WTC11 (cell line): ENCODE measurements at regions not wholly inside any gene's neighbourhood (a gene's known extent, or its start where the extent isn't known, plus 50 kb on each side); places are given as distances from the start of the nearest gene placed in this dataset.

Source experiments
- ATAC-seq: fragments of 200-7000 bp; cut with Tn5 transposase; 2 replicates; pipeline ENCODE4 v1.10.0; 2021; ENCODE audit warnings: mild to moderate bottlenecking, moderate library complexity
- CTCF ChIA-PET: fragments of 300-600 bp; sonication (Branson Sonifier 250); formaldehyde crosslinking; loops from one replicate; lab custom pipeline; 2021; ENCODE audit warnings: antibody characterized with exemption; lab: Charles Lee
- POLR2A ChIA-PET: fragments of 350-600 bp; sonication (Branson Sonifier 250); formaldehyde crosslinking; loops from one replicate; lab custom pipeline; 2021; ENCODE audit warnings: antibody characterized with exemption; lab: Charles Lee
- DNase-seq: peaks from one replicate; pipeline ENCODE4 v3.0.0; 2021; ENCODE audit warnings: low spot score
- H3K27ac Mint-ChIP-seq: 2 replicates; pipeline ENCODE4 v1.8.0; 2021; ENCODE audit warnings: mixed read lengths
- H3K27me3 Mint-ChIP-seq: 2 replicates; pipeline ENCODE4 v1.8.0; 2021; ENCODE audit warnings: low read depth, mild to moderate bottlenecking, moderate library complexity, mixed read lengths
- H3K36me3 Mint-ChIP-seq: 2 replicates; pipeline ENCODE4 v1.8.0; 2021; ENCODE audit warnings: mixed read lengths
- H3K4me1 Mint-ChIP-seq: 2 replicates; pipeline ENCODE4 v1.8.0; 2022; ENCODE audit warnings: mixed read lengths
- H3K4me3 Mint-ChIP-seq: 2 replicates; pipeline ENCODE4 v1.8.0; 2021; ENCODE audit warnings: mild to moderate bottlenecking, moderate library complexity, mixed read lengths
- H3K9me3 Mint-ChIP-seq: 2 replicates; pipeline ENCODE4 v1.8.0; 2021; ENCODE audit warnings: mixed read lengths
- ATF1 ChIP-seq: sonication (generic); formaldehyde crosslinking; IDR thresholded peaks from 2 replicates; pipeline ENCODE4 v1.8.1; 2023; ENCODE audit warnings: mild to moderate bottlenecking, moderate library complexity, missing genetic modification reagents
- ESRRA ChIP-seq: sonication (generic); formaldehyde crosslinking; IDR thresholded peaks from 2 replicates; pipeline ENCODE4 v1.8.1; 2022; ENCODE audit warnings: mild to moderate bottlenecking, missing genetic modification reagents, borderline replicate concordance
- IRF2 ChIP-seq: sonication (generic); formaldehyde crosslinking; IDR thresholded peaks from 2 replicates; pipeline ENCODE4 v1.8.0; 2022; ENCODE audit warnings: low read depth, missing genetic modification reagents, borderline replicate concordance
- JUN ChIP-seq: sonication (generic); formaldehyde crosslinking; IDR thresholded peaks from 2 replicates; pipeline ENCODE4 v1.8.0; 2023; ENCODE audit warnings: mild to moderate bottlenecking, missing genetic modification reagents
- MYBL2 ChIP-seq: sonication (generic); formaldehyde crosslinking; IDR thresholded peaks from 2 replicates; pipeline ENCODE4 v1.8.1; 2023; ENCODE audit warnings: mild to moderate bottlenecking, moderate library complexity, missing genetic modification reagents
- SMAD4 ChIP-seq: sonication (generic); formaldehyde crosslinking; IDR thresholded peaks from 2 replicates; pipeline ENCODE4 v1.8.0; 2022; ENCODE audit warnings: mild to moderate bottlenecking, missing genetic modification reagents
- ZNF423 ChIP-seq: fragments of 250-450 bp; sonication (Bioruptor Pico); IDR thresholded peaks from 2 replicates; pipeline ENCODE4 v2.1.2; 2022; ENCODE audit warnings: mild to moderate bottlenecking, moderate library complexity
- TF ChIP-seq, protein P1 (sequence below): sonication (generic); formaldehyde crosslinking; IDR thresholded peaks from 2 replicates; pipeline ENCODE4 v1.8.1; 2022; ENCODE audit warnings: mild to moderate bottlenecking, moderate library complexity, missing genetic modification reagents
- TF ChIP-seq, protein P2 (sequence below): sonication (generic); formaldehyde crosslinking; IDR thresholded peaks from 2 replicates; pipeline ENCODE4 v1.8.1; 2023; ENCODE audit warnings: mild to moderate bottlenecking, missing genetic modification reagents
- TF ChIP-seq, protein P3 (sequence below): sonication (generic); formaldehyde crosslinking; IDR thresholded peaks from 2 replicates; pipeline ENCODE4 v1.8.1; 2022; ENCODE audit warnings: missing genetic modification reagents, borderline replicate concordance
- TF ChIP-seq, protein P4 (sequence below): sonication (generic); formaldehyde crosslinking; conservative IDR thresholded peaks from 2 replicates; pipeline ENCODE4 v1.8.1; 2023; ENCODE audit warnings: mild to moderate bottlenecking, low read depth, missing genetic modification reagents, moderate library complexity

DNA sequence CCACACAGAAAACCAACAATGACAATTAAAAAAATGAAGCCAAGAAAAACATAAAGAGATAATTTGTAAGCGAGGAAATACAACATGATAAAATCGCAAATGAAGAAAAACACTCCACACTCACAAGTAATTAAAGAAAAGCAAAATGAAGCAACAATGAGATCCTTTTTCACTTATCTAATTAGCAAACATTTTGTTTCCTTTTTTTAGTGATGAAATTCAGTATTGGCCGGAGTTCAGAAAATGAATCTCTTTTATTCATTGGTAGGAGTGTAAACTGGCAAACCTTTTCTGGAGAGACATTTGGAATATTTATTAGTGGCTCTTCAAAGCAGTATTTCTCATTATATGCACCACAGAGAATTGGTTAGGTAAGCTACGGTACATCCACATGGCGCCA is 70.6 kb upstream of the POMP start:
- H3K27ac Mint-ChIP-seq: no peak overlapping the region
- DNase-seq (no peak), ATAC-seq (no peak)
- ChIA-PET POLR2A (no interaction called here), CTCF (no interaction called here)
- no peak overlapping the region for H3K4me3 Mint-ChIP-seq
- no peaks in the 10 kb centered on the region for H3K9me3 Mint-ChIP-seq
- TF ChIP-seq MYBL2 (CRISPR knock-in tag) (no peak), JUN (CRISPR knock-in tag) (no peak)
- TF ChIP-seq, protein P1, sequence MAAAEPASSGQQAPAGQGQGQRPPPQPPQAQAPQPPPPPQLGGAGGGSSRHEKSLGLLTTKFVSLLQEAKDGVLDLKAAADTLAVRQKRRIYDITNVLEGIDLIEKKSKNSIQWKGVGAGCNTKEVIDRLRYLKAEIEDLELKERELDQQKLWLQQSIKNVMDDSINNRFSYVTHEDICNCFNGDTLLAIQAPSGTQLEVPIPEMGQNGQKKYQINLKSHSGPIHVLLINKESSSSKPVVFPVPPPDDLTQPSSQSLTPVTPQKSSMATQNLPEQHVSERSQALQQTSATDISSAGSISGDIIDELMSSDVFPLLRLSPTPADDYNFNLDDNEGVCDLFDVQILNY (CRISPR knock-in tag): no peak
- no peaks in the 10 kb centered on the region for H3K36me3 Mint-ChIP-seq
- H3K27me3 Mint-ChIP-seq: no peaks in the 10 kb centered on the region
- peaks cover 31% of the 10 kb centered on the region for H3K4me1 Mint-ChIP-seq

DNA sequence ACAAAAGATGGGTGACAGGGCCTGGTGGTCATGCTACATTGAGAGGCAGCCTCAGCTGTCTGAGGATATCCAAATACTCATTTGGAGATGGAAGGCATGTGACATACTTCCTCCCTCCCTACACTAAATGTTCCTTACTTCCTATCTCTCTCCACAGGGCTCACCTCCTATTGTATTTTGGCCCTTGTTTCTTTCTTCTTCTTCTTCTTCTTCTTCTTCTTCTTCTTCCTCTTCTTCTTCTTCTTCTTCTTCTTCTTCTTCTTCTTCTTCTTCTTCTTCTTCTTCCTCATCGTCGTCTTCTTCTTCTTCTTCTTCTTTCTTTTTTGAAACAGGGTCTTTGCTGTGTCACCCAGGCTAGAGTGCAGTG is 71.8 kb upstream of the POMP start:
- DNase-seq (no peak), ATAC-seq (no peak)
- Mint-ChIP-seq H3K27me3 (no peaks in the 10 kb centered on the region), H3K4me3 (no peak overlapping the region), H3K36me3 (no peaks in the 10 kb centered on the region), H3K4me1 (peaks cover 40% of the 10 kb centered on the region), H3K9me3 (no peaks in the 10 kb centered on the region), H3K27ac (peak overlapping the region; percentile 81; the same call in 1 of the 2 replicates)
- TF ChIP-seq, protein P2, sequence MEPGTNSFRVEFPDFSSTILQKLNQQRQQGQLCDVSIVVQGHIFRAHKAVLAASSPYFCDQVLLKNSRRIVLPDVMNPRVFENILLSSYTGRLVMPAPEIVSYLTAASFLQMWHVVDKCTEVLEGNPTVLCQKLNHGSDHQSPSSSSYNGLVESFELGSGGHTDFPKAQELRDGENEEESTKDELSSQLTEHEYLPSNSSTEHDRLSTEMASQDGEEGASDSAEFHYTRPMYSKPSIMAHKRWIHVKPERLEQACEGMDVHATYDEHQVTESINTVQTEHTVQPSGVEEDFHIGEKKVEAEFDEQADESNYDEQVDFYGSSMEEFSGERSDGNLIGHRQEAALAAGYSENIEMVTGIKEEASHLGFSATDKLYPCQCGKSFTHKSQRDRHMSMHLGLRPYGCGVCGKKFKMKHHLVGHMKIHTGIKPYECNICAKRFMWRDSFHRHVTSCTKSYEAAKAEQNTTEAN (CRISPR knock-in tag): no peak
- TF ChIP-seq, protein P3, sequence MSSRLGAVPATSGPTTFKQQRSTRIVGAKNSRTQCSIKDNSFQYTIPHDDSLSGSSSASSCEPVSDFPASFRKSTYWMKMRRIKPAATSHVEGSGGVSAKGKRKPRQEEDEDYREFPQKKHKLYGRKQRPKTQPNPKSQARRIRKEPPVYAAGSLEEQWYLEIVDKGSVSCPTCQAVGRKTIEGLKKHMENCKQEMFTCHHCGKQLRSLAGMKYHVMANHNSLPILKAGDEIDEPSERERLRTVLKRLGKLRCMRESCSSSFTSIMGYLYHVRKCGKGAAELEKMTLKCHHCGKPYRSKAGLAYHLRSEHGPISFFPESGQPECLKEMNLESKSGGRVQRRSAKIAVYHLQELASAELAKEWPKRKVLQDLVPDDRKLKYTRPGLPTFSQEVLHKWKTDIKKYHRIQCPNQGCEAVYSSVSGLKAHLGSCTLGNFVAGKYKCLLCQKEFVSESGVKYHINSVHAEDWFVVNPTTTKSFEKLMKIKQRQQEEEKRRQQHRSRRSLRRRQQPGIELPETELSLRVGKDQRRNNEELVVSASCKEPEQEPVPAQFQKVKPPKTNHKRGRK (CRISPR knock-in tag): peak; percentile 74; the same call in 1 of the 2 replicates
- TF ChIP-seq, protein P4, sequence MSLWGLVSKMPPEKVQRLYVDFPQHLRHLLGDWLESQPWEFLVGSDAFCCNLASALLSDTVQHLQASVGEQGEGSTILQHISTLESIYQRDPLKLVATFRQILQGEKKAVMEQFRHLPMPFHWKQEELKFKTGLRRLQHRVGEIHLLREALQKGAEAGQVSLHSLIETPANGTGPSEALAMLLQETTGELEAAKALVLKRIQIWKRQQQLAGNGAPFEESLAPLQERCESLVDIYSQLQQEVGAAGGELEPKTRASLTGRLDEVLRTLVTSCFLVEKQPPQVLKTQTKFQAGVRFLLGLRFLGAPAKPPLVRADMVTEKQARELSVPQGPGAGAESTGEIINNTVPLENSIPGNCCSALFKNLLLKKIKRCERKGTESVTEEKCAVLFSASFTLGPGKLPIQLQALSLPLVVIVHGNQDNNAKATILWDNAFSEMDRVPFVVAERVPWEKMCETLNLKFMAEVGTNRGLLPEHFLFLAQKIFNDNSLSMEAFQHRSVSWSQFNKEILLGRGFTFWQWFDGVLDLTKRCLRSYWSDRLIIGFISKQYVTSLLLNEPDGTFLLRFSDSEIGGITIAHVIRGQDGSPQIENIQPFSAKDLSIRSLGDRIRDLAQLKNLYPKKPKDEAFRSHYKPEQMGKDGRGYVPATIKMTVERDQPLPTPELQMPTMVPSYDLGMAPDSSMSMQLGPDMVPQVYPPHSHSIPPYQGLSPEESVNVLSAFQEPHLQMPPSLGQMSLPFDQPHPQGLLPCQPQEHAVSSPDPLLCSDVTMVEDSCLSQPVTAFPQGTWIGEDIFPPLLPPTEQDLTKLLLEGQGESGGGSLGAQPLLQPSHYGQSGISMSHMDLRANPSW (CRISPR knock-in tag): no peak
- CTCF ChIA-PET: no interaction called here
- POLR2A ChIA-PET: no interaction called here

DNA sequence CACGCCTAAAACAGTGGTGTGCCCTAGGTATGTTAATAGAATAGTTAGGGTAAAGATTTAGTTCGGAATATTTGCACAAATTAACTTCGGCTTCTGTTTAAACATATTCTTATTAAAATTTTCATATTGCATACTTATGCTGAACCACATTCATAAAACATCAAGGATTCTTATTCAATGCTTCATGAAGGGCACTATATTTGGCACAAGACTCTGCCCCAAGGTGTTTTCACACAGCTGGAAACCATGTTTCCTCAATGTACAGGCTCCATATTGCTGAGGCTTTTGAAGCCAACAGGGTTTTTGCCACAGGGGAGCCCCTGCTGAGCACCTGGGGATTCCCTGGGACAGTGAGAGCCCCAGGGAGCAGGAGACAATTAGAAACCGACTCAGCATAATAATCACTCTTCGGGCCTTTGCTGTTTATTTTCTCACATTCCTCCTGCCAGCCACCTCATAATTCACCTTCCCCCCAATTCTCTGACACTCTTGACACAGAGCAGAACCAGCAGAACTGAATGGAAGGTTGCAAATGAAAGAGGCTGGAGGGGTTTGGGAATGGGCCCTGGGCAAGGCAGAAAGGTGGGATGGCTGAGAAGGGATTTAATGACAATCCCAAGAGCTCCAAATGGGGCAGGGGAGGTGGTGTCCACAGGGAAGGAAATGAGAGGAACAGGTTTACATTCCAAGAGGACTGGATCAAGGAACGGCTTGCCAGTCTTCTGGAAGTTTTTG is 72.3 kb upstream of the POMP start:
- no peak overlapping the region for H3K4me3 Mint-ChIP-seq

DNA sequence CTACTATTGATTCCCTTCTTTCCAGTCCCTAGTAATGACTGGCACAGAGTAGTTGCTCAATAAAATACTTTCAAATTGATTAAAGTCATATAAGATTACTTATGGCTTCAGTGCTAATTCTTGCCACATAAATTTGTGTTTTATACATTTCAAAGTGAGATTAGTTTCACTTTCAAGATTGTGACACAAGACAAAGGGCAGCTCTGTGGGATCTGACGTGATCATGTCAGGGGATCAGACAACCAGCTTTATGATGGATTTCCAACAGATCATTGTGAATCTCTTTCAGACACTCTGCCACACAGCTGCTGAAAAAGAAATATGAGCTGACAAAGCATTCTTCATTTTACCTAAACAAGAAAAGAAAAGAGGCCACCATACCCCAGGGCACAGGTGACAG is 73.4 kb upstream of the POMP start:
- H3K27me3 Mint-ChIP-seq: no peaks in the 10 kb centered on the region
- no peak overlapping the region for H3K4me3 Mint-ChIP-seq
- no peak for ATAC-seq
- peaks cover 4% of the 10 kb centered on the region for H3K9me3 Mint-ChIP-seq
- no peaks in the 10 kb centered on the region for H3K36me3 Mint-ChIP-seq
- no peak overlapping the region for H3K27ac Mint-ChIP-seq
- DNase-seq: no peak
- ChIA-PET POLR2A (interaction anchor here (0.6 kb wide), 1 partner anchor 515 kb away, joined by 5 read pairs; no protein-coding TSS in a partner anchor), CTCF (interaction anchor here (0.6 to 2.2 kb wide), 2 partner anchors 37 to 1408 kb away, joined by 3 to 7 read pairs; no protein-coding TSS in a partner anchor)
- peaks cover 40% of the 10 kb centered on the region for H3K4me1 Mint-ChIP-seq
- TF ChIP-seq, protein P3 (CRISPR knock-in tag): no peak
- TF ChIP-seq ESRRA: no peak
- no peak for TF ChIP-seq MYBL2 (CRISPR knock-in tag)
- no peak for TF ChIP-seq IRF2 (CRISPR knock-in tag)
- no peak for TF ChIP-seq ATF1 (CRISPR knock-in tag)
- no peak for TF ChIP-seq SMAD4 (CRISPR knock-in tag)

More for the DNA sequence above, 72.3 kb upstream of the POMP start:
- ATAC-seq: peak; percentile 55
- POLR2A ChIA-PET: no interaction called here
- no peaks in the 10 kb centered on the region for H3K27me3 Mint-ChIP-seq
- no peaks in the 10 kb centered on the region for H3K36me3 Mint-ChIP-seq
- H3K9me3 Mint-ChIP-seq: no peaks in the 10 kb centered on the region
- TF ChIP-seq ZNF423 (CRISPR knock-in tag): peak; percentile 98
- TF ChIP-seq, protein P2 (CRISPR knock-in tag): no peak
- TF ChIP-seq, all 79 proteins: peak for 1
- peak overlapping the region; percentile 81; the same call in 1 of the 2 replicates for H3K27ac Mint-ChIP-seq
- no peak for DNase-seq
- CTCF ChIA-PET: no interaction called here
- H3K4me1 Mint-ChIP-seq: peaks cover 40% of the 10 kb centered on the region
